ENCODE measurements at regions not wholly inside any gene's neighbourhood (a gene's known extent, or its start where the extent isn't known, plus 50 kb on each side); places are given as distances from the start of the nearest gene placed in this dataset.
A peak's percentile ranks its signal among the peaks of the same experiment; 100 is the strongest.

GRCh38 chr7:22002726-22003125 lies 57.0 kb upstream of the CDCA7L start:
- Histone ChIP-seq H3K9me3 (no peaks in the 10 kb centered on the region), H2AFZ (ENCODE audit: low read depth) (no peak overlapping the region), H3K9ac (no peak overlapping the region), H3K9me2 (no peaks in the 10 kb centered on the region), H3K36me3 (replicated peaks in 1 of 2; ENCODE audit: control insufficient read depth in 1 of 2, insufficient read depth in 2 of 2, low read length in 1 of 2) (no peaks in the 10 kb centered on the region), H3K27me3 (ENCODE audit: insufficient read depth) (peaks cover 36% of the 10 kb centered on the region), H3K79me2 (ENCODE audit: insufficient read depth) (no peaks in the 10 kb centered on the region), H3K4me1 (ENCODE audit: control insufficient read depth in 1 of 2, insufficient read depth in 2 of 2, low read depth in 1 of 2, low read length in 1 of 2) (no peaks in the 10 kb centered on the region), H3K4me2 (no peak overlapping the region), H4K20me1 (ENCODE audit: insufficient read depth) (no peaks in the 10 kb centered on the region), H3F3A (replicated peaks; ENCODE audit: insufficient read depth) (no peaks in the 10 kb centered on the region), H3K4me3 (ENCODE audit: low read depth in 2 of 2, low read length in 1 of 2) (no peak overlapping the region), H3K27ac (ENCODE audit: low read depth in 2 of 2, low read length in 1 of 2) (no peak overlapping the region)
- ChIA-PET POLR2A (no interaction called here), CTCF (interaction anchor here (0.6 to 3.0 kb wide), 10 partner anchors 8 to 1226 kb away, joined by 3 to 21 read pairs (median 5); partner anchors contain the start of gene CDCA7L)
- no peak for TF ChIP-seq MEF2A (IDR thresholded peaks at IDR 0.05; ENCODE audit: borderline replicate concordance, low read depth)
- TF ChIP-seq CTCF (IDR thresholded peaks at IDR 0.05) = no peak
- TF ChIP-seq USF2 (IDR thresholded peaks at IDR 0.05; ENCODE audit: borderline replicate concordance, low read depth, low read length) = no peak
- no peak for TF ChIP-seq POLR2AphosphoS5 (IDR thresholded peaks at IDR 0.05; ENCODE audit: low read depth, low read length)
- no peak for TF ChIP-seq RAD21 (IDR thresholded peaks at IDR 0.05; ENCODE audit: low read length)
- TF ChIP-seq FOXM1 (IDR thresholded peaks at IDR 0.05; ENCODE audit: low read depth) = no peak
- TF ChIP-seq SIN3A (IDR thresholded peaks at IDR 0.05; ENCODE audit: borderline replicate concordance, low read depth, low read length) = no peak
- no peak for TF ChIP-seq RFX5 (IDR thresholded peaks at IDR 0.05; ENCODE audit: low read length)
- TF ChIP-seq NFIC (IDR thresholded peaks at IDR 0.05; ENCODE audit: borderline replicate concordance) = no peak
- no peak for TF ChIP-seq MXI1 (IDR thresholded peaks at IDR 0.05; ENCODE audit: low read depth, low read length)
- TF ChIP-seq NRF1 (IDR thresholded peaks at IDR 0.05; ENCODE audit: low read depth, low read length) = no peak
- no peak for TF ChIP-seq FOSL2 (IDR thresholded peaks at IDR 0.05; ENCODE audit: borderline replicate concordance, low read depth)
- no peak for TF ChIP-seq FOXJ3 (CRISPR knock-in tag; IDR thresholded peaks at IDR 0.05)
- TF ChIP-seq RXRA (IDR thresholded peaks at IDR 0.05; ENCODE audit: borderline replicate concordance, low read depth) = no peak
- no peak for TF ChIP-seq EP300 (IDR thresholded peaks at IDR 0.05; ENCODE audit: borderline replicate concordance in 1 of 2, low read depth in 1 of 2, low read length in 1 of 2)
- DNase-seq = no peak
- WGBS (ENCODE audit: low lambda C conversion rate) = 14% methylated on average over 1 of the region's 1 CpG

GRCh38 chr7:22001345-22002004 lies 55.8 kb upstream of the CDCA7L start:
- POLR2A ChIA-PET = no interaction called here
- H3K9me3 ChIP-seq = no peaks in the 10 kb centered on the region
- H3K36me3 ChIP-seq (replicated peaks in 1 of 2; ENCODE audit: control insufficient read depth in 1 of 2, insufficient read depth in 2 of 2, low read length in 1 of 2) = no peaks in the 10 kb centered on the region
- peak overlapping the region; percentile 63; the same call in 1 of the 2 replicates for H2AFZ ChIP-seq (ENCODE audit: low read depth)
- no peak overlapping the region for H3K27ac ChIP-seq (ENCODE audit: low read depth in 2 of 2, low read length in 1 of 2)
- peaks cover 24% of the 10 kb centered on the region for H3K27me3 ChIP-seq (ENCODE audit: insufficient read depth)
- no peak overlapping the region; a peak in 1 of 4 replicates for H3K4me3 ChIP-seq (ENCODE audit: low read depth in 2 of 2, low read length in 1 of 2)
- no peaks in the 10 kb centered on the region for H4K20me1 ChIP-seq (ENCODE audit: insufficient read depth)
- DNase-seq = peak; percentile 66
- no peak overlapping the region for H3K9ac ChIP-seq
- H3K4me1 ChIP-seq (ENCODE audit: control insufficient read depth in 1 of 2, insufficient read depth in 2 of 2, low read depth in 1 of 2, low read length in 1 of 2) = no peaks in the 10 kb centered on the region
- WGBS (ENCODE audit: low lambda C conversion rate) = 6% methylated on average over 8 of the region's 8 CpGs
- H3F3A ChIP-seq (replicated peaks; ENCODE audit: insufficient read depth) = no peaks in the 10 kb centered on the region
- no peaks in the 10 kb centered on the region for H3K79me2 ChIP-seq (ENCODE audit: insufficient read depth)
- no peaks in the 10 kb centered on the region for H3K9me2 ChIP-seq
- CTCF ChIA-PET = interaction anchor here (0.6 to 3.0 kb wide), 33 partner anchors 9 to 1813 kb away, joined by 3 to 21 read pairs (median 4); no protein-coding TSS in a partner anchor
- peak overlapping the region; percentile 18; the same call in 1 of the 2 replicates for H3K4me2 ChIP-seq
- TF ChIP-seq SMC3 (IDR thresholded peaks at IDR 0.05; ENCODE audit: low read depth, low read length) (peak; percentile 77), USF1 (IDR thresholded peaks at IDR 0.05; ENCODE audit: borderline replicate concordance, low read depth) (no peak), MAX (IDR thresholded peaks at IDR 0.05; ENCODE audit: low read depth) (no peak), MXI1 (IDR thresholded peaks at IDR 0.05; ENCODE audit: low read depth, low read length) (no peak), USF2 (IDR thresholded peaks at IDR 0.05; ENCODE audit: borderline replicate concordance, low read depth, low read length) (no peak), FOXM1 (IDR thresholded peaks at IDR 0.05; ENCODE audit: low read depth) (no peak), CTCF (IDR thresholded peaks at IDR 0.05) (peak; percentile 97), EZH2phosphoT487 (IDR thresholded peaks at IDR 0.05; ENCODE audit: borderline replicate concordance, low read depth) (no peak)
